SK-N-MC (cell line): ENCODE measurements at regions not wholly inside any gene's neighbourhood (a gene's known extent, or its start where the extent isn't known, plus 50 kb on each side); places are given as distances from the start of the nearest gene placed in this dataset.

Source experiments
- EZH2 ChIP-seq: fragments of 200-600 bp; sonication (generic); IDR thresholded peaks from one replicate; pipeline ENCODE4 v1.6.1; 2017; ENCODE audit warnings: antibody characterized with exemption
- POLR2AphosphoS5 ChIP-seq: IDR thresholded peaks from 2 replicates; pipeline ENCODE4 v1.6.1; 2012; ENCODE audit warnings: mild to moderate bottlenecking, low read depth, low read length, borderline replicate concordance

DNA sequence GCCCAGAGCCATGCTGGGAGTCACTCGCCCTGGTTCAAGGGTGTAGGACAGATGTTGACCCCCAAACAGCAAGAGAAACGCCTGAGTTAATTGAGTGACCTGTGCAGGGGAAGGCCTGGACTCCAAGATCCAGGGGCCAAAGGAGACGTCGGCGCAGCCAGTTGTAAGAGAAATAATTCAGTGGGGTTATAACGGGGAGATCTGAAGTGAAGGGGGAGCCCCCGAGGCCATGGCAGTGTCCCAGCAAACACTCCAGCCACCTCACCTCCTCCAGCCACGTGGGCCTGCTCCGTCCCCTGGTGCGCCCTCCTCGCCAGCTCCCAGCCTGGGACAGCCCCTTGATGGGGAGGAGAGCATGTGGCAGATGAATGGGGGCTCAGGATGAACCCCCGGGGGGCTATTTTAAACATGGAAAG, 130.7 kb upstream of the GPC1 start:
- TF ChIP-seq EZH2 (no peak), POLR2AphosphoS5 (no peak)
